Hematopoietic multipotent progenitor cell treated with erythropoietin and hydrocortisone succinate and interleukin-3 and kit ligand, for 6 days (in vitro differentiated cells): ENCODE measurements at regions not wholly inside any gene's neighbourhood (a gene's known extent, or its start where the extent isn't known, plus 50 kb on each side); places are given as distances from the start of the nearest gene placed in this dataset.

Experiments used
- DNase-seq: peaks from one replicate; pipeline ENCODE4 v3.0.0-alpha.2; 2015

- DNase-seq, result no peak
Observed at GRCh38 chr22:22035771-22036314, 53.3 kb upstream of the TOP3B start.

GRCh38 chr22:22035203-22035602, 52.6 kb upstream of the TOP3B start:
- no peak for DNase-seq

GRCh38 chr22:22034469-22035132, 52.0 kb upstream of the TOP3B start:
- no peak for DNase-seq

- DNase-seq, result no peak
Observed at GRCh38 chr22:22033803-22034468, 51.3 kb upstream of the TOP3B start.

- no peak for DNase-seq
Observed at GRCh38 chr22:22032906-22033802, 50.6 kb upstream of the TOP3B start.

- no peak for DNase-seq
Observed at GRCh38 chr22:22032099-22032905, 49.7 kb upstream of the TOP3B start.
